ENCODE measurements at regions not wholly inside any gene's neighbourhood (a gene's known extent, or its start where the extent isn't known, plus 50 kb on each side); places are given as distances from the start of the nearest gene placed in this dataset.
"Not testable (repeated sequence)": the region's sequence is repeated elsewhere in the genome, so short reads cannot be mapped to it uniquely, and the experiment has no call there.

- DNase-seq (ENCODE audit: low spot score) = no peak
Measured at GRCh38 chr5:109580225-109580624, 109.5 kb upstream of the MAN2A1 start.

- DNase-seq (ENCODE audit: low spot score) = no peak
Measured at GRCh38 chr5:109575506-109575905, 114.2 kb upstream of the MAN2A1 start.

GRCh38 chr5:109574985-109575384 is 114.7 kb upstream of the MAN2A1 start:
- DNase-seq (ENCODE audit: low spot score) = no peak

- DNase-seq (ENCODE audit: low spot score) = no peak
Measured at GRCh38 chr5:109573766-109574165, 116.0 kb upstream of the MAN2A1 start.

GRCh38 chr5:109573256-109573655 is 116.5 kb upstream of the MAN2A1 start:
- DNase-seq (ENCODE audit: low spot score) = no peak

GRCh38 chr5:109571785-109572184 is 117.9 kb upstream of the MAN2A1 start:
- DNase-seq (ENCODE audit: low spot score) = no peak

- no peak for DNase-seq (ENCODE audit: low spot score)
Measured at GRCh38 chr5:109570362-109570874, 119.3 kb upstream of the MAN2A1 start.

GRCh38 chr5:109567374-109568044 is 122.2 kb upstream of the MAN2A1 start:
- no peak for DNase-seq (ENCODE audit: low spot score)

- no peak for DNase-seq (ENCODE audit: low spot score)
Measured at GRCh38 chr5:109566361-109566760, 123.4 kb upstream of the MAN2A1 start.

GRCh38 chr5:109563739-109564138 is 126.0 kb upstream of the MAN2A1 start:
- DNase-seq (ENCODE audit: low spot score) = no peak

- no peak for DNase-seq (ENCODE audit: low spot score)
Measured at GRCh38 chr5:109563189-109563588, 126.5 kb upstream of the MAN2A1 start.

GRCh38 chr5:109562441-109562840 is 127.3 kb upstream of the MAN2A1 start:
- no peak for DNase-seq (ENCODE audit: low spot score)

- no peak for DNase-seq (ENCODE audit: low spot score)
Measured at GRCh38 chr5:109561447-109561846, 128.3 kb upstream of the MAN2A1 start.

- no peak for DNase-seq (ENCODE audit: low spot score)
Measured at GRCh38 chr5:109560554-109560953, 129.2 kb upstream of the MAN2A1 start.

- no peak for DNase-seq (ENCODE audit: low spot score)
Measured at GRCh38 chr5:109558952-109559351, 130.8 kb upstream of the MAN2A1 start.

- no peak for DNase-seq (ENCODE audit: low spot score)
Measured at GRCh38 chr5:109558364-109558763, 131.4 kb upstream of the MAN2A1 start.

- DNase-seq (ENCODE audit: low spot score) = no peak
Measured at GRCh38 chr5:109553846-109554245, 135.9 kb upstream of the MAN2A1 start.

GRCh38 chr5:109551234-109551633 is 138.5 kb upstream of the MAN2A1 start:
- not testable (repeated sequence) for DNase-seq (ENCODE audit: low spot score)

- no peak for DNase-seq (ENCODE audit: low spot score)
Measured at GRCh38 chr5:109550077-109550476, 139.7 kb upstream of the MAN2A1 start.

- no peak for DNase-seq (ENCODE audit: low spot score)
Measured at GRCh38 chr5:109546461-109546860, 136.7 kb upstream of the PJA2 start.

GRCh38 chr5:109544873-109545272 is 135.1 kb upstream of the PJA2 start:
- not testable (repeated sequence) for DNase-seq (ENCODE audit: low spot score)

- not testable (repeated sequence) for DNase-seq (ENCODE audit: low spot score)
Measured at GRCh38 chr5:109538692-109539091, 128.9 kb upstream of the PJA2 start.

GRCh38 chr5:109535090-109535489 is 125.3 kb upstream of the PJA2 start:
- not testable (repeated sequence) for DNase-seq (ENCODE audit: low spot score)

Measured in mesenteric fat pad (tissue), 1 donor.